H9 (cell line): ENCODE measurements at regions not wholly inside any gene's neighbourhood (a gene's known extent, or its start where the extent isn't known, plus 50 kb on each side); places are given as distances from the start of the nearest gene placed in this dataset.

Experiments
- DNase-seq: peaks from one replicate; pipeline ENCODE4 v3.0.0-alpha.2; 2017
- H2AFZ ChIP-seq: one replicate; pipeline ENCODE4 v1.6.1; 2013; ENCODE audit warnings: mild to moderate bottlenecking, low read length, control low read depth, moderate library complexity
- H2AK5ac ChIP-seq: 2 replicates; pipeline ENCODE4 v1.6.1; 2013; ENCODE audit warnings: low read length, control low read depth, mixed read lengths; ENCODE audit not compliant: insufficient read length
- H2BK120ac ChIP-seq: one replicate; pipeline ENCODE4 v1.6.1; 2013; ENCODE audit warnings: low read depth, mild to moderate bottlenecking, low read length, control low read depth, inconsistent platforms; ENCODE audit not compliant: poor library complexity, severe bottlenecking
- H2BK12ac ChIP-seq: 2 replicates; pipeline ENCODE4 v1.6.1; 2013; ENCODE audit warnings: low read length, control low read depth, mixed read lengths, low read depth; ENCODE audit not compliant: insufficient read length
- H2BK15ac ChIP-seq: 2 replicates; pipeline ENCODE4 v1.6.1; 2013; ENCODE audit warnings: low read depth, low read length, control low read depth
- H2BK20ac ChIP-seq: one replicate; pipeline ENCODE4 v1.6.1; 2013; ENCODE audit warnings: low read depth, mild to moderate bottlenecking, low read length, control low read depth, inconsistent platforms; ENCODE audit not compliant: poor library complexity, severe bottlenecking
- H2BK5ac ChIP-seq: 2 replicates; pipeline ENCODE4 v1.6.1; 2013; ENCODE audit warnings: low read length, control low read depth, mixed read lengths; ENCODE audit not compliant: insufficient read length
- H3K14ac ChIP-seq: 2 replicates; pipeline ENCODE4 v1.6.1; 2013; ENCODE audit warnings: low read length, control low read depth; ENCODE audit not compliant: insufficient read depth
- H3K18ac ChIP-seq: 2 replicates; pipeline ENCODE4 v1.6.1; 2013; ENCODE audit warnings: low read depth, mild to moderate bottlenecking, mixed read lengths, low read length, control low read depth; ENCODE audit not compliant: insufficient read length
- H3K23ac ChIP-seq: 2 replicates; pipeline ENCODE4 v1.6.1; 2013; ENCODE audit warnings: low read length, control low read depth, mixed read lengths, low read depth; ENCODE audit not compliant: insufficient read length
- H3K23me2 ChIP-seq: 2 replicates; pipeline ENCODE4 v1.6.1; 2013; ENCODE audit warnings: low read depth, mild to moderate bottlenecking, mixed read lengths, low read length, control low read depth; ENCODE audit not compliant: insufficient read length, poor library complexity, severe bottlenecking
- H3K27ac ChIP-seq: 2 replicates; pipeline ENCODE4 v1.5.1; 2013; ENCODE audit warnings: low read length, control low read depth, mixed read lengths, low read depth; ENCODE audit not compliant: insufficient read length
- H3K27me3 ChIP-seq: 2 replicates; pipeline ENCODE4 v1.6.1; 2013; ENCODE audit warnings: low read length, control low read depth, inconsistent platforms; ENCODE audit not compliant: insufficient read depth
- H3K4ac ChIP-seq: 2 replicates; pipeline ENCODE4 v1.6.1; 2013; ENCODE audit warnings: low read depth, mild to moderate bottlenecking, control low read depth, inconsistent platforms, low read length, moderate library complexity
- H3K4me1 ChIP-seq: 2 replicates; pipeline ENCODE4 v1.6.1; 2013; ENCODE audit warnings: low read length, control low read depth, inconsistent platforms; ENCODE audit not compliant: insufficient read depth
- H3K4me2 ChIP-seq: 2 replicates; pipeline ENCODE4 v1.6.1; 2013; ENCODE audit warnings: low read length, control low read depth, mixed read lengths; ENCODE audit not compliant: insufficient read length, insufficient read depth
- H3K56ac ChIP-seq: 2 replicates; pipeline ENCODE4 v1.6.1; 2013; ENCODE audit warnings: low read depth, mild to moderate bottlenecking, mixed read lengths, low read length, control low read depth; ENCODE audit not compliant: insufficient read length
- H3K79me1 ChIP-seq: 2 replicates; pipeline ENCODE4 v1.6.1; 2013; ENCODE audit warnings: low read depth, mild to moderate bottlenecking, moderate library complexity, low read length, control low read depth, inconsistent platforms; ENCODE audit not compliant: insufficient read depth, poor library complexity, severe bottlenecking
- H3K79me2 ChIP-seq: 2 replicates; pipeline ENCODE4 v1.6.1; 2013; ENCODE audit warnings: low read length, control low read depth, inconsistent platforms; ENCODE audit not compliant: insufficient read depth
- H3K9ac ChIP-seq: 2 replicates; pipeline ENCODE4 v1.6.1; 2013; ENCODE audit warnings: low read length, control low read depth, mixed read lengths; ENCODE audit not compliant: insufficient read length; ENCODE audit errors: extremely low read depth
- H3K9me3 ChIP-seq: one replicate; pipeline ENCODE4 v1.6.1; 2013; ENCODE audit warnings: low read depth, low read length, inconsistent platforms; ENCODE audit not compliant: control insufficient read depth
- H3T11ph ChIP-seq: one replicate; pipeline ENCODE4 v1.6.1; 2013; ENCODE audit warnings: mild to moderate bottlenecking, low read length, control low read depth, inconsistent platforms
- H4K20me1 ChIP-seq: one replicate; pipeline ENCODE4 v1.6.1; 2013; ENCODE audit not compliant: control insufficient read depth, insufficient read length, insufficient read depth
- H4K5ac ChIP-seq: 2 replicates; pipeline ENCODE4 v1.6.1; 2013; ENCODE audit warnings: low read depth, mild to moderate bottlenecking, mixed read lengths, low read length, control low read depth; ENCODE audit not compliant: insufficient read length
- H4K8ac ChIP-seq: replicated peaks from 2 replicates; pipeline ENCODE4 v1.6.1; 2013; ENCODE audit warnings: low read length, control low read depth, mixed read lengths, low read depth; ENCODE audit not compliant: insufficient read length
- H4K91ac ChIP-seq: 2 replicates; pipeline ENCODE4 v1.6.1; 2013; ENCODE audit warnings: low read depth, mild to moderate bottlenecking, moderate library complexity, mixed read lengths, low read length, control low read depth; ENCODE audit not compliant: insufficient read length
- H3K27ac Mint-ChIP-seq, 3 experiments: 2 replicates in 2 of 3; 3 replicates in 1 of 3; pipeline ENCODE4 v1.8.0; 2020 to 2021; ENCODE audit warnings: mixed read lengths in 3 of 3, mild to moderate bottlenecking in 1 of 3, moderate library complexity in 1 of 3
- H3K27me3 Mint-ChIP-seq: 2 replicates; pipeline ENCODE4 v1.8.0; 2021; ENCODE audit warnings: low read depth, mild to moderate bottlenecking, moderate library complexity, mixed read lengths
- H3K36me3 Mint-ChIP-seq, 3 experiments: 2 replicates in 2 of 3; 3 replicates in 1 of 3; pipeline ENCODE4 v1.8.0; 2020 to 2021; ENCODE audit warnings: low read depth in 3 of 3, mixed read lengths in 3 of 3; ENCODE audit not compliant: insufficient read depth in 1 of 3
- H3K4me1 Mint-ChIP-seq, 2 experiments: 2 replicates each; pipeline ENCODE4 v1.8.0; 2020; ENCODE audit warnings: mixed read lengths in 2 of 2
- H3K4me3 Mint-ChIP-seq, 2 experiments: 2 replicates in 1 of 2; 3 replicates in 1 of 2; pipeline ENCODE4 v1.8.0; 2020 to 2021; ENCODE audit warnings: mild to moderate bottlenecking in 2 of 2, mixed read lengths in 2 of 2, moderate library complexity in 1 of 2
- H3K9me3 Mint-ChIP-seq, 2 experiments: 2 replicates in 1 of 2; 3 replicates in 1 of 2; pipeline ENCODE4 v1.8.0; 2020; ENCODE audit warnings: mild to moderate bottlenecking in 2 of 2, mixed read lengths in 2 of 2, moderate library complexity in 1 of 2
- CTCF ChIP-seq: fragments of 200-600 bp; sonication (generic); conservative IDR thresholded peaks from 3 replicates; pipeline ENCODE4 v1.8.0; 2021; ENCODE audit warnings: antibody characterized with exemption, mild to moderate bottlenecking
- WGBS: extraction: QIAGEN DNeasy Blood & Tissue Kit; methylation state at CpG from one replicate; pipeline ENCODE4 v1.1.7; 2013; ENCODE audit warnings: missing lambda C conversion rate, low lambda C conversion rate, mixed read lengths; ENCODE audit not compliant: insufficient read length; ENCODE audit errors: extremely low coverage; 5-methylcytosine and 5-hydroxymethylcytosine counted together

- WGBS: no CpG with 5 or more reads among the region's 3 CpGs
These were observed 105.7 kb upstream of the PLXNA4 start for GRCh38 chr7:132681951-132682350.

More at GRCh38 chr7:132681951-132682350, 105.7 kb upstream of the PLXNA4 start:
- Histone ChIP-seq H3K4me2 (no peak overlapping the region), H3K23ac (no peak overlapping the region), H3K9ac (no peak overlapping the region), H3K4ac (no peak overlapping the region), H3K79me2 (no peaks in the 10 kb centered on the region), H2BK5ac (no peak overlapping the region), H2AK5ac (no peak overlapping the region), H3K56ac (no peak overlapping the region), H4K8ac (no peak overlapping the region), H2BK15ac (no peak overlapping the region), H4K20me1 (no peaks in the 10 kb centered on the region), H2BK120ac (no peak overlapping the region), H3K14ac (no peak overlapping the region), H3T11ph (no peak overlapping the region), H3K27ac (no peak overlapping the region), H2BK12ac (no peak overlapping the region), H2BK20ac (no peak overlapping the region), H3K27me3 (no peaks in the 10 kb centered on the region), H4K5ac (no peak overlapping the region), H3K79me1 (no peaks in the 10 kb centered on the region), H4K91ac (no peak overlapping the region), H3K4me1 (no peaks in the 10 kb centered on the region), H3K9me3 (peaks cover 5% of the 10 kb centered on the region), H2AFZ (no peak overlapping the region), H3K18ac (no peak overlapping the region), H3K23me2 (no peaks in the 10 kb centered on the region)
- peaks cover 8 to 13% of the 10 kb centered on the region in 2 experiments for H3K9me3 Mint-ChIP-seq
- DNase-seq: no peak
- H3K36me3 Mint-ChIP-seq: peaks cover 7 to 12% (median 9%) of the 10 kb centered on the region in 3 experiments
- no peak overlapping the region for H3K27ac Mint-ChIP-seq
- no peak overlapping the region for H3K4me3 Mint-ChIP-seq
- H3K27me3 Mint-ChIP-seq: peaks cover 6% of the 10 kb centered on the region
- H3K4me1 Mint-ChIP-seq: peaks cover 6% of the 10 kb centered on the region in 2 experiments; a peak in 3 of 4 replicates
- TF ChIP-seq CTCF: no peak
